ENCODE measurements at regions not wholly inside any gene's neighbourhood (a gene's known extent, or its start where the extent isn't known, plus 50 kb on each side); places are given as distances from the start of the nearest gene placed in this dataset.
"Not testable (repeated sequence)": the region's sequence is repeated elsewhere in the genome, so short reads cannot be mapped to it uniquely, and the experiment has no call there.

- no peak for DNase-seq (ENCODE audit: low spot score)
Measured at GRCh38 chr2:167843657-167844056, 403.7 kb downstream of the STK39 start.

DNA sequence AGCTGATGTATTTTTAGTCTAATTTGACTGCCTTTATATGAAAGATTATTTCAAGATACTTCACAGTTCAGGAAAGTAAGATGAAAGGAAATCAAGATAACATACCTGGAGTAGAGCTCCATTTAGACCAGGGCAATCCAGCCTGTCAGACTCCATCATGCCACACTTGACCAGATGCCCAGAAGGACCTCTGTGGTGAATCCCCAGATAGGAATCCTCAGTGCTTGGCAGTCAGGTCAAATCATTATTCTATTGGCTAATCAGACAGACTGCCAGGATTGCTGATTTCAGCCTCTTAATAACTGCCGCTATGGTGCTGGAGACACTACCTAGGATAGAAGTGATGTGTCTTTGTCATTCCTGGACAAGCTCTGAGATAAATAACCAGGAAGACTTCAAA is 404.2 kb downstream of the STK39 start:
- DNase-seq (ENCODE audit: low spot score) = no peak

GRCh38 chr2:167842047-167842446 is 405.3 kb downstream of the STK39 start:
- DNase-seq (ENCODE audit: low spot score) = no peak

GRCh38 chr2:167835290-167835689 is 412.1 kb downstream of the STK39 start:
- DNase-seq (ENCODE audit: low spot score) = not testable (repeated sequence)

DNA sequence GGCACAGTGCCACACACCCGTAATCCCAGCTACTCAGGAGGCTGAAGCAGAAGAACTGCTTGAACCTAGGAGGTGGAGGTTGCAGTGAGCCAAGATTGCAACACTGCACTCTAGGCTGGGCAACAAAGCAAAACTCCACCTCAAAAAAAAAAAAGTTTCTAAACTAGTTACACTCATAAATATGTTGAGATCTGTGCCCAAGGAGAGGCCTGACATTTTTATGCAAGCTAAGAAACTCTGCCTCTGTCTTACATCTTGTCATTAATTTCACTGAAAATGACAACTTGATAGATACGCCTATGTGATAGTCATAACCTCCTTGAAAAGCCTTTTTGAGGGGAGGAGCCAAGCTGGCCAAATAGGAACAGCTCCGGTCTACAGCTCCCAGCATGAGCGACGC is 412.7 kb downstream of the STK39 start:
- DNase-seq (ENCODE audit: low spot score) = no peak

DNA sequence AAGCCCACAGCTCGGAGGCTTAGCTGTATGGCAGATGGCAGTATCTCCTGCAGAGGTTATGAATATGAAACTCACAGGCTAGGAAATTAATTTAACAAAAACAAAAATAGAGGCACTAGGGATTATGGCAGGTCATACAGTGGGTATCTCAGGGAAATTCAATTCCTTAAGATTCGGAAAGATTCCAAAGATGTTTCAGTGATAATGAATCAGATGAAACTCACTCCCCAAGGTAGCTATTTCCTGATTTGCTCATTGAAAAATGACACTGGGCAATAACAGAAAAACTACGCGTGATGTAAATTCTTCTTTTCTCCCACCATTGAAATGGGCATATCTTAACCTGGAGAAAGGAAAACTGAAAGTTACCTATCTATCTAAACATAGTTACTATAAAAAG is 414.1 kb downstream of the STK39 start:
- no peak for DNase-seq (ENCODE audit: low spot score)

DNA sequence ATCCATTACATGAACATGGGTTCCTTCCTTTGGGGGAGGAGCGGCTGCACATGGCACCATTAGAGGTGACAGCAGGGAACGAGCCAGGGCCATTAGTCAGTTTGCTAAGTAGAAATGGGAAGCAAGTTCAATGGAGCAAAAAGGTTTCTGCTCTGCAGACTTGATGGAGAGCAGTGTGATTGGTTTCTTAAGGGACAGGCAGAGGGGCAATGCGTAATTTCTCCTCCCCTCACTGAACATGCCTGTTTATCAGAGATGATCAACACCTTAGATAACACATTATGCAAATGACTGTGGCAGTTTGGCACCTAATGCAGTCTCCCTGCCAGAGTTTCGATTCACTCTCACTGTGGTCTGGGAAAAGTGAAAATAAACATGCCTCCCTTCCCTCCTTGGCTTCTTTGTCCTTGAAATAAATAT is 414.5 kb downstream of the STK39 start:
- DNase-seq (ENCODE audit: low spot score) = no peak

GRCh38 chr2:167827352-167828097 is 419.9 kb downstream of the STK39 start:
- DNase-seq (ENCODE audit: low spot score) = no peak

- no peak for DNase-seq (ENCODE audit: low spot score)
Measured at GRCh38 chr2:167826906-167827305, 420.5 kb downstream of the STK39 start.

- DNase-seq (ENCODE audit: low spot score) = no peak
Measured at GRCh38 chr2:167825664-167826063, 421.7 kb downstream of the STK39 start.

GRCh38 chr2:167822690-167823465 is 424.5 kb downstream of the STK39 start:
- DNase-seq (ENCODE audit: low spot score) = no peak

DNA sequence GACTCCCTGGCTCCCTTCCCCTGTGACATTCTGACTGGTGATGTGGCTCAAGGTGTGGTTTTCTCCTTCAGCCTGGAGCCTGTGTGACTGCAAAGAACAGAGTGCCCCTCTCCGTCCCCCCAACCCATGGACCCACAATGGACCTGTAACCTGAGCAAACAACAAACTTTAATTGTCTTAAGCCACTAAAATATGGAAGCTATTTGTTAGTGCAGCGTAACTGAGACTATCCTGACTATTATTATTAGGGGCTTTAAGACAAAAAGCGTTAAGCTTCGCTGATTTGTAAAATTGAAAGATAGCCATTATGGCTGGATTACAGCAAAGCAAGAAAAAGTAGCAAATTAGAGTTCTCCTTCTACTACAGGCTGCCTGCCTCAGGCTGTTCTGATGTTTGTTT is 426.9 kb downstream of the STK39 start:
- DNase-seq (ENCODE audit: low spot score) = no peak

- DNase-seq (ENCODE audit: low spot score) = no peak
Measured at GRCh38 chr2:167818521-167818920, 428.9 kb downstream of the STK39 start.

GRCh38 chr2:167817908-167818307 is 429.5 kb downstream of the STK39 start:
- no peak for DNase-seq (ENCODE audit: low spot score)

DNA sequence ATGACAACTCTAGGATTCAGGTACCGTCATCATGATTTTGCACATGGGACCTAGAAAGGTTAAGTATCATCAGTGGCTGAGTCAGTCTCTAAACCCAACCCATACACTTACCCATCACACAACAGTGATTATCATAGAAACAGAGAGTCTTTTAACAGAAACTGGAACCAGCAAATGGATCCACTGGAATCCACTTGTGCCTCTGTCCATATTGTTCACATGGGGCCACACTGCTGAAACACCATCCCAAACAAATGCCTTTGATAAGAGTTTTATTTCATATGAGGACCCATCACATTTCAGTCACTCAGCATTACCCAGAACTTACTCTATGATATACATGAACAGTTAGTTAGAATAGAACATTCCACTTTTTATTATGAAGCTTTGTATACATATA is 430.0 kb downstream of the STK39 start:
- no peak for DNase-seq (ENCODE audit: low spot score)

DNA sequence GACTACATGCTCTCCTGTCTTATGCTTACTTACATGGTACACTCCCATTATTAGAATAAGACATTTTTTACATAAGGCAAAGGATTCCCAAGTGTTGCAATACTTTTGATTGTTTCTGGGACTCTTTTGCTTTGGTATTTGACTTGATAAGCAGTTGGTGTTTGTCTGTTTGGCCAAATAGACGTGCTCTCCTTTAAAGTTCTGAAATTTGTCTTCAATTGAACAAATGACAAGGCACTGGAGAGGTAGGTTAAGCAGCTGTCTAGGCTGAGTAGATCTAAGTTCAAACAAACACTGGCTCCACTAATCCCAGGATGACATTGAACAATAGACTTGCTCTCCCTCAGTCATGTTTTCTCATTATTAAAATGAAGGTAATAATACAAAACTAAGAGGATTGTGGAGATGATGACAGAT is 430.5 kb downstream of the STK39 start:
- DNase-seq (ENCODE audit: low spot score) = no peak

GRCh38 chr2:167814881-167815718 is 432.3 kb downstream of the STK39 start:
- DNase-seq (ENCODE audit: low spot score) = peak; percentile 19

GRCh38 chr2:167814482-167814880 is 432.9 kb downstream of the STK39 start:
- not testable (repeated sequence) for DNase-seq (ENCODE audit: low spot score)

DNA sequence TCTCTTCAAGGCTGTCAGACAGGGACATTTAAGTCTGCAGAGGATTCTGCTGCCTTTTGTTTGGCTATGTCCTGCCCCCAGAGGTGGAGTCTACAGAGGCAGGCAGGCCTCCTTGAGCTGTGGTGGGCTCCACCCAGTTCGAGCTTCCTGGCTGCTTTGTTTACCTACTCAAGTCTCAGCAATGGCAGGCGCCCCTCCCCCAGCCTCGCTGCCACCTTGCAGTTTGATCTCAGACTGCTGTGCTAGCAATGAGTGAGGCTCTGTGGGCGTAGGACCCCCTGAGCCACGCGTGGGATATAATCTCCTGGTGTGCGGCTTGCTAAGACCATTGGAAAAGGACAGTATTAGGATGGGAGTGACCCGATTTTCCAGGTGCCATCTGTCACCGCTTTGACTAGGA is 437.6 kb downstream of the STK39 start:
- DNase-seq (ENCODE audit: low spot score) = not testable (repeated sequence)

DNA sequence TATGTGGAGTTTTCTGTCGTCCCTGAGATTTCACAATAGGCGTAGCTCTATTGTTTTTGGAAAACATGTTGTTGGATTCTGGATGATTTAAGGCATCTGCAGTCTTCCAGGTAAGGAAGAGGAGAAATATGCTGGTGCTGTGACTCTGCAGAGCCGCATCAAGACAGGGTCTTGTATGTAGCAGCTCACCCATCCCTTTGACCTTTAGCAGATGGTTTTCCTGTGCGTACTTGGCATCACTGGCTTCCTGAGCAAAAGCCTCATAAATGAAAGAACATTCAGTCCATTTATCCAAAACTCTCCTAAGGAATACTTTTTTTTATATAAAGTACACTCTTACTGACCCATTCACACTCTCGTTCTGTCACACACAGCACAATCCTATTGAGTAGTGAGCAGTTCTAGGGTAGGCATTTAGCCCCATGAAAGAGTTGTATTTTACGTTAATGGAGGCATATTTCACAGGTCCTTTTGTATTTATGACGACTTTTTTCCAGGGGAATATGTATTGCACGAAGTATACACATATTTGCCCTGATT is 443.9 kb downstream of the STK39 start:
- DNase-seq (ENCODE audit: low spot score) = no peak

- no peak for DNase-seq (ENCODE audit: low spot score)
Measured at GRCh38 chr2:167794554-167795255, 452.7 kb downstream of the STK39 start.

Data from mucosa of gallbladder (tissue), 1 donor.